ENCODE measurements at regions not wholly inside any gene's neighbourhood (a gene's known extent, or its start where the extent isn't known, plus 50 kb on each side); places are given as distances from the start of the nearest gene placed in this dataset.

DNA sequence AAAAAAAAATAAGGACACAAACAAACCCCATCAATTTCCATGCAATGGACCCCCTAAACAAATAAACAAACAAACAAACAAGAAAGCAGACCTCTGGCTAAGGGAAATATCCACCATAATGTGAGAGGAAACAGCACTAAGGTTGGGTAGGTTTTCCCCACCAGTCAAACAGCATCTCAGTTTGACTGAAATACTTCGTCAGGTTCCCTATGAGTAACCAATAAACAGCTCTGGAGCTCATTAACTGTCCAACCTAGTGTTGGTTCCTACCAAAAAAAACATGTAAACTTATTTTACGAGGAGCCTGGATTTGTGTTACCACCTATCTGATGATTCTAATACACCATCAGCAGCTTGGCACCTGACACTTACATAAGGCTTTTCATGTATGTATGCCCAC is 198.5 kb upstream of the TARS1 start:
- no peak for DNase-seq (ENCODE audit: low spot score)

DNA sequence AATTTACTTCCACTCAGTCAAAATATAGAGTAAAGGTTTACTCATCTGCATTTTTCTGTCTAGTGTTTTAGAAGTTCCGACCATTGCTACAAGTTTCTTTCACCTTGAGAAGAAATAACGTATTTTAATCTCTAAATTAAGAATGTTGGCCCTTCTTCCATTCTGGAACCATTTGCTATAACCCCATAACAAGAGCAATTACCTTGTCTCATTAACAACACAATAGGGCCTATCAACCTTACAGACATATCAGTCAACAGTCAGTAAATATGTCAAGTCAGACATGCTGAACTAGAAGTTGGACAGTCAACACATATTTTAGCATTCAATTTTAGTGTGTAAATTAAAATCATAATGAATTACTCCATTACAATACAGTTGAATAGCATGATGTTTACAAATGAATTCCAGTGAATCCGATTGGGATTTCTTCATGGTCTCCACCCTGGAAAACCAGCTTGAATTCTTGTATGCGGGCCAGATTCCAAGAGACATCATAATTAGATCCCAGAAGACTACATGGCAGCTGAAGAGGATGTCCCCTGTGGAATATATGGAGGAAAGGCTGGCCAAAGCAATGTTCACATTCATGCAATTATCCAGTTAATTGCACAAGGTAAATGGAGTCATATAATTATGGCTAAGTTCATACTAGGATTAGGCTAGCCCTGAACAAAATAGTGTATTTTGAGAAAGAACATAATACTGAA is 196.2 kb upstream of the TARS1 start:
- no peak for DNase-seq (ENCODE audit: low spot score)

DNA sequence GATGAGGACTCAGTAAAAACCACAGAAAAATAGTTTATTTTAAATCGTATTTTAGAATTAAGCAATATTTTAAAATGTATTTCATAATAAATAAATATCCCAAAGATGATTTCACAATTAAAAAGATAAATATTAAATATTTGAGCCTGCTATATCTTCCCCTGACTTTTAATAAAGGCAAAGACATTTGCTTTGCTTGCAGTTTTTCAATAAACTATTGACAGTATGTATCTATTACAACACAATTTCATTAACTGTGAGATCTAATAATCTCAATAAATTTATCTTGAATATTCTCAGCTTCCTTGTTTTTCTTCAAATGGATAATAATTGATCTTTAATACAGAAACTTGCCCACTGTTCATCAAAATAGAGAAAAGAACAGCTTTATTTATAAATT is 186.2 kb upstream of the TARS1 start:
- no peak for DNase-seq (ENCODE audit: low spot score)

GRCh38 chr5:33257807-33258429 is 182.8 kb upstream of the TARS1 start:
- DNase-seq (ENCODE audit: low spot score) = peak; percentile 83

DNA sequence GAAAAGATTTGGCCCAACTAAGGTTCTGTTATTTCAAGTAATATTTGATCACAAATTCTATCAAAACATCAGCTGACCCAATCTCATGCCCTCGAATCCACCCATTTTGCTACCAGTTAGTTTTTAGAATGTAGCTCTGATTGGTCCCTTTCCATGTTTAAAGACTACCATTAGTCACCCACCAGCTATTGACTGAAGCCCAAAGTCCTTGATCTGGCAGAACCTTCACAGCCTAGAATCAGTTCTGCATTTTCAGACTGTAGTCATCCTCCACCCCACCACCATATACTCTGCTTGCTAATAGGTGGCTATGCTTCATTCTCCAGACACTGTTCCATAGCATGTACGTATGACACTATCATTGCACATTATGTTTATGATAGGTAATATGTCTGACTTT is 182.2 kb upstream of the TARS1 start:
- DNase-seq (ENCODE audit: low spot score) = no peak

- peak; percentile 15 for DNase-seq (ENCODE audit: low spot score)
These were observed 180.7 kb upstream of the TARS1 start for GRCh38 chr5:33260098-33260497.

DNA sequence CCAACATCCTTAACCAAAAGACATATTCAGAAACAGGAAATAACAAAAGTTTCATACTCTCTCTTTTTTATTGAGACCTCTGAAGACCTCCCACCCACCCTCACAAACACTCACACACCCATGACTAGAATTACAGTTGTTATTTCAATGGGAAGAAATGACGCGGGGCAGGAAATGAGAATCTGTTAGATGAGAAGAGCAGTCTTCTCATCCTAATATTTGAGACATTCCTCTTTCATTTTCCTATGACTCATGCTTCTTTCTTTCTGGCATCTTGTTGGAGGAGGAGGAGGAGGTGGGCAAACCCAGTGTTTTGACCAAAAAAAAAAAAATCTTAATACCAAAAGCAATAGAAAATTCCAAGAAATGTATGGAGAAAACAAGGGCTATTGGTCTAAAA is 179.5 kb upstream of the TARS1 start:
- peak; percentile 55 for DNase-seq (ENCODE audit: low spot score)

GRCh38 chr5:33261747-33262146 is 179.0 kb upstream of the TARS1 start:
- DNase-seq (ENCODE audit: low spot score) = no peak

- DNase-seq (ENCODE audit: low spot score) = no peak
These were observed 173.0 kb upstream of the TARS1 start for GRCh38 chr5:33267801-33268200.

DNA sequence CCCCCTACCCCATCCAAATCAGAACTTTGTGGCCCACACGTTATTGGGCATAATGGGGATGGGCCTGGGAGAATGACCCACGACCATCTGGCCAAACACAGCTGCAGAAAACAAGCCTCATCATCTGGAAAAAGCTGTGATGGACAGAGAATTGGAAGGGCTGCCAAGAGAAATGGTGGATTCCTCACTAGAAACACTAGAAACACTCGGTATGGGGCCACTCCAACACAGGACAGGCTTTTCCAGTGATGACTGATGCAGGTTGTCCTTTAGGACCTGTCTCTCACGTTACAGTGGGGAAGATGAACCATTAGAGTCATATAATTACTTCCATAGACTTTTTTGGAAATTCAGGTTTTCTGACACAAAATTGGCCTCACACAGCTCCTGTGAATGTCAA is 172.4 kb upstream of the TARS1 start:
- DNase-seq (ENCODE audit: low spot score) = no peak

- DNase-seq (ENCODE audit: low spot score) = no peak
These were observed 170.1 kb upstream of the TARS1 start for GRCh38 chr5:33270671-33271070.

DNA sequence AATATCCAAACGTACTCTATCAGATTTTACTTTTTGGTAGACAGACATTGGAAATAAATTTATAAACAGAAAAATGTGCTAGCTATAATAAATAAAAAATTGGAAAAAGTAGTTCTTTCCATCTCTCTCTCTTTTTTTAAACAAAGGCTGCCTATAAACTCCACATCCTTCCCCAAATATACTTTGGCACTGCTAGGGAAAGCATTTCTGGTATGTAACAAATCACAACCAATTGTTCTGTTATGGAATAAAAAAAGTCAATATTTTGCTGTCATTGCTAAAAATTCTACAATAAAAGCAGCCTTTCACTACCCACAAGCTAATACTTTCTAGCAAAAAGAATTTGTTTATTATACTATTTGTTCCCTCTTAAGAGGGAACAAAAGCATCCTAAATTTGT is 169.2 kb upstream of the TARS1 start:
- DNase-seq (ENCODE audit: low spot score) = no peak

DNA sequence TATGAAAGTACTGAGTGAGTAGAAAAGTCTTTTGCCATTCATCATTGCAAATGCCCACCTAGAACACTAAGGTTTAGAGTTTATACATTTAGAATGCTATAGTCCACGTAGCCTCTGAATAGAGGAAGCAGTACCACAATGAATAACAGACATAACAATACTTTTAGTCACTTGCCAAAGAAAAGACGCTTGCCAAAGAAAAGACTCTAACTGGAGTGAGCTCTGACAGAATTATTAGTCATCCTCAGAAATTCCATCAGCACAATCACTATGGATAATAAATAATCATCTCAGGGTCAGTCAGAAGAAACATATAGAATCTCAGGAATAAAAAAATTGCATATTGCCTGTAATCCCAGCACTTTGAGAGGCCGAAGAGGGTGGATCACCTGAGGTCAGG is 168.5 kb upstream of the TARS1 start:
- DNase-seq (ENCODE audit: low spot score) = peak; percentile 96

DNA sequence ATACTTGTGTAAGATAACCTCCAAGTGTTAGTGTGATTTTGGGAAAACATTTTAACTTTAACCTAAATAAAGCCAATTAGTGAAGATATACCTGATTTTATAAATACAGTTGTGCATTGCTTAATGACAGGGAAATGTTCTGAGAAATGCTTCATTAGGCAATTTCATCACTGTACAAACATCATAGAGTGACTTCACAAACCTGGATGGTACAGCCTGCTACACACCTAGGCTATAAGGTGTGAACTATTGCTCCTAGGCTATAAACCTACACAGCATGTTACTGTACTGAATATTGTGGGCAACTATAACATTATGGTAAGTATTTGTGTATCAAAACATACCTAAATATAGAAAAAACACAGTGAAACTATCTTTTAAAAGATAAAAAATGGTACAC is 166.8 kb upstream of the TARS1 start:
- no peak for DNase-seq (ENCODE audit: low spot score)

GRCh38 chr5:33275391-33275790 is 165.4 kb upstream of the TARS1 start:
- no peak for DNase-seq (ENCODE audit: low spot score)

DNA sequence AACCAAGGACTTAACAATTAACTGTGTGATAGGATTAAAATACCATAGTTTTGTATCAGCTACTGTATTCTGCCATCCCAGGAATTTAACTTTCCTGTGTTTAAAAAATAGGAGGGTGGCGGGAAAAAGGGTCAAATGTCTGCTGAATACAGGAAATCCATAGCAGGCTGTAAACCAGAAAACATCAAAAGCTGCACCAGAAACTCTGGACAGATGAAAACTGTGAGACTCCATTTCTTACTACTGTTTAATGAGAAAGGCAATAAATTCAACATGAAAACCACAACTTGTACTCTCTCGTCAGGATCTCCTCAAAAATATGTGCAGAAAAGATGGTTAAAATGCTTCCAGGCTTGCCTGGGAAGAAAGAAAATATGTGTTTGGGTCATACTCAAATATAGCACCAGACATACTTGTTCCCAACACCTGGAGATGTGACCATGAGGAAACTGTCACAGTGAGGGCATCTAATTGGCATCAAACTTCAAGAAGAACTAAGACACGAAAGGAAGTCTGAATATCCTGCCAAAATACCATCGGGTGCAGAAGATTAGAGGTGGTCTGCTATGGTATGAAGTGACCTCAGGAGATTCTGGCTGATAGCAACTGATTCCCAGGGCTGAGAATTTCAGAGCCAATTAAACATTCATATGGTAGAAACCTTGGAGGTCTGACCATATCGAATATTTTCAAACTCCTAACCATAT is 164.7 kb upstream of the TARS1 start:
- DNase-seq (ENCODE audit: low spot score) = peak; percentile 60

DNA sequence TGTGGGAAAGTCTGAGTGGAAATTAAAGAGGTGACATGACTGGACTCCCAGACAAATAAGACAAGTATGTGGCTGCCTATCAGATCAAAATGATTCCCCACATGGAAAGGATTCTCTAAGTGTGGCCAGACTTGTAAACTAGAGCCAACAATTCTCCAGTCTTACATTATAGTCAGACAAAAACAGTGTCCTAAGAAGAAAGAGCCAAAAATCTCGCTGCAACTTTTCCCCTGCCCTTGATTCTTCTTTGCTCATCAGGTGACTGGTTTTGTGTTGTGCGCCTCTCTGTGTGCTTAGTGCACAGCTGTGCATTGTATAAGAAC is 164.2 kb upstream of the TARS1 start:
- DNase-seq (ENCODE audit: low spot score) = no peak

- DNase-seq (ENCODE audit: low spot score) = no peak
These were observed 163.6 kb upstream of the TARS1 start for GRCh38 chr5:33277061-33277650.

DNA sequence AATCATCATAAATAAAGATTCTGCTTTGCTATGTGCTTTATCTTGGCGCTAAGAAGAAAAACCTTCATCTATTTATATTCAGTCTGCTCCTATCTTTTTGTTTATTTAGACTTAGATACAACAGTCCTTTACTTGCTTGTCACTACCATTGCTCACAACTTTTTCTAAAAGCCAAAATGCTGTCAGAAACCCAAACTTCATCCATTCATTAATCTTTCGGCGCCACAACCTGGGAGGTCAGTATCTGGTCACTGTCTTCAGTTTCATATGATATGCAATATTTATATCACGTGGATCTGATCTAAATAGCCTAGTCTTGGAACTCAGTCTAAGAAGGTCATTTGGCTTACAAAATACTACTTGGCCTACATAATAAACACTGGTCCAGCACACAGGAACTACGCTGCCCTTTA is 159.3 kb upstream of the TARS1 start:
- no peak for DNase-seq (ENCODE audit: low spot score)

DNA sequence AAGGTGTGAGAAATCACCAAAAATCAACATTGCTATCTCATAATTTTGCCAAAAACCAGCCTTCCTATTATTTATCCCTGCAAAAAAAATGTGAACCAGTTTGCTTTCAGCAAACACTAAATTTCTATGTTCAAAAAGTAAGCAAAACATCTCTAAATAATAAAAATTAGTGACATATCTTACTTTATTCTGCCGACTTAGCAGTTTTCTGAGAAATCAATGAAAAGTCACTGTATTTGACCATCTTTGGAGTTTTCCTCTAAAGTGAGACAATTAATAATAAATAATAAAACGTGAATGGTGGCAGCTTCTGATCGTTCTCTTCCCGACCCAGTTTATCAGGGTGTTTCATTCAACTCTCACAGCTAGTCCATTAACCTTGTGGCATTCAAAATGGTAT is 158.6 kb upstream of the TARS1 start:
- DNase-seq (ENCODE audit: low spot score) = no peak

DNA sequence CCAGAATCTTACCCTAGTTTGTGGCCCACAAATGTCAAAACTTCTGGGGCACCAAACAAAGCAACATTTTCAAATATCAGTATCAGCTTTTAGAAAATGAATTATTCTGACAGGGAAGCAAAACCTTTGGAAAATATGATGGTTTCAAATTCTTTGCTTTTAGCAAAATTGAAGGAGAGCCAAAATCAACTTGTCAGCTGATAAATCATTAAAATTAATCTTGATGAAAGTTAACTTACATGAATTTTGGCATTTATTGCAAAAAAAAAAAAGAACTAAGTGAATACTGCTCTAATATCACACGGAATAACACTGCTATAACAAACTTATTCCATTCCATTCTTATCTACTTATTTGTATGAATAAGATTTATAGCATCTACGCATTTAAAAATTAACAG is 158.1 kb upstream of the TARS1 start:
- no peak for DNase-seq (ENCODE audit: low spot score)

DNA sequence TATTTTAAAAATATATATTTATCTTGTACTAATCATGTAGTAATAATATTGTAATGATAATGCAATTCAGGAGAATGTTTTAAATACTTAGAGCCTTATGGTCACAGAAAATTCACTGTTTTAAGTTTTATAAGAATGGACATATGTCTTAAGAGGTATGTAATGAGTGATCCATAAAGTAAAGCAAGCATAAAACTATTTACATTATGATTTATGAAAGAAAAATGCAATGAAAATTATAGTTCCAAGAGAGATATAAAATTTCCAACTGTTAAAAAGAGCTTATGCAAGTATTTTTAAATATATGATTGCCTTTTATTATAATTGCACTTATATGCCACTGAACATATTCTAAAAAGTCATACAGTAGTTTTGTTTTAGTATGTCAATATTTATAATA is 157.5 kb upstream of the TARS1 start:
- no peak for DNase-seq (ENCODE audit: low spot score)

DNA sequence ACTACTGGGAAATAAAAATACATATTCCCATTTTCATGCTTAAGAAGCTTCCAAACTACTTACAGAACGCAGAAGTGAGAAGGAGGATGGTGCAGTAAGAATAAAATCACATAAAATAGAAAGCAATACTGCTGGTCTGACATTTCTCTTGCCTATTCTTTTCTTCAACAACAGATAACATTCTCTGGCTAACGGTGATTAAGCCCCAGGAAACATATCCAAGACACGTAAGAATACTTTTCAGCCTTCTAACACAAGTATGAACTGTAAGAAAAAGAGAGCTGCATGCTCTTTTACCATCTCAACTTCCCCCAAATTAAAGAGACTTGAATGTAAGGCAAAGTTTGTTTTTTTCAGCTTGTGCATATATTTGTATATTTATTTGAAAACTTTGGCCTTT is 156.1 kb upstream of the TARS1 start:
- DNase-seq (ENCODE audit: low spot score) = no peak
